Upper lobe of right lung (tissue), 1 donor: ENCODE measurements at regions not wholly inside any gene's neighbourhood (a gene's known extent, or its start where the extent isn't known, plus 50 kb on each side); places are given as distances from the start of the nearest gene placed in this dataset.

Experiments
- ATAC-seq: fragments of 200-7000 bp; cut with Tn5 transposase; one replicate; pipeline ENCODE4 v1.9.1; 2020; ENCODE audit warnings: mild to moderate bottlenecking, moderate library complexity
- DNase-seq: peaks from one replicate; pipeline ENCODE4 v3.0.0-alpha.2; 2020
- H3K27ac ChIP-seq: fragments of 200-600 bp; one replicate; pipeline ENCODE4 v1.8.0; 2022
- H3K27me3 ChIP-seq: fragments of 200-600 bp; one replicate; pipeline ENCODE4 v1.8.0; 2022; ENCODE audit warnings: mild to moderate bottlenecking
- H3K36me3 ChIP-seq: fragments of 200-600 bp; one replicate; pipeline ENCODE4 v1.8.0; 2022
- H3K4me1 ChIP-seq: fragments of 200-600 bp; one replicate; pipeline ENCODE4 v1.8.0; 2022
- H3K4me3 ChIP-seq: fragments of 200-600 bp; one replicate; pipeline ENCODE4 v1.8.0; 2022; ENCODE audit warnings: mild to moderate bottlenecking
- H3K9me3 ChIP-seq: fragments of 200-600 bp; one replicate; pipeline ENCODE4 v1.8.0; 2022
- CTCF ChIP-seq: fragments of 200-600 bp; IDR thresholded peaks from one replicate; pipeline ENCODE4 v1.8.0; 2022; ENCODE audit warnings: antibody characterized with exemption
- intact Hi-C: fragments of 100-400 bp; cut with DNase I; formaldehyde crosslinking; loops from one replicate; pipeline ENCODE4 v1.11.0; 2022
- donor health status: DM: no; HTN: yes; CAD: no; lungs with severe emphysema.

- ATAC-seq = no peak
- no peak for TF ChIP-seq CTCF
- Histone ChIP-seq H3K4me1 (no peaks in the 10 kb centered on the region), H3K36me3 (no peaks in the 10 kb centered on the region), H3K9me3 (no peaks in the 10 kb centered on the region), H3K4me3 (no peak overlapping the region), H3K27ac (no peak overlapping the region), H3K27me3 (no peaks in the 10 kb centered on the region)
- no peak for DNase-seq
- intact Hi-C loops = no loop called here
Observed at GRCh38 chr13:64020126-64020525, 2604.5 kb upstream of the PCDH20 start.

- no peaks in the 10 kb centered on the region for H3K27me3 ChIP-seq
- no peaks in the 10 kb centered on the region for H3K36me3 ChIP-seq
- ATAC-seq (no peak), DNase-seq (no peak)
- H3K9me3 ChIP-seq = no peaks in the 10 kb centered on the region
- intact Hi-C loops = no loop called here
- H3K4me1 ChIP-seq = no peaks in the 10 kb centered on the region
- no peak for TF ChIP-seq CTCF
- H3K27ac ChIP-seq = no peak overlapping the region
- no peak overlapping the region for H3K4me3 ChIP-seq
Observed at GRCh38 chr13:64007339-64007738, 2591.7 kb upstream of the PCDH20 start.

- no peaks in the 10 kb centered on the region for H3K9me3 ChIP-seq
- H3K36me3 ChIP-seq = no peaks in the 10 kb centered on the region
- no peak for ATAC-seq
- no peak overlapping the region for H3K27ac ChIP-seq
- no peaks in the 10 kb centered on the region for H3K27me3 ChIP-seq
- DNase-seq = no peak
- intact Hi-C loops = no loop called here
- no peak for TF ChIP-seq CTCF
- no peaks in the 10 kb centered on the region for H3K4me1 ChIP-seq
- no peak overlapping the region for H3K4me3 ChIP-seq
Observed at GRCh38 chr13:64000321-64000720, 2584.7 kb upstream of the PCDH20 start.

GRCh38 chr13:63999614-64000305 lies 2584.1 kb upstream of the PCDH20 start:
- Histone ChIP-seq H3K27ac (no peak overlapping the region), H3K27me3 (no peaks in the 10 kb centered on the region), H3K9me3 (no peaks in the 10 kb centered on the region), H3K4me1 (no peaks in the 10 kb centered on the region), H3K36me3 (no peaks in the 10 kb centered on the region), H3K4me3 (no peak overlapping the region)
- DNase-seq (no peak), ATAC-seq (no peak)
- TF ChIP-seq CTCF = no peak
- intact Hi-C loops = no loop called here

- no peak for DNase-seq
- ATAC-seq = no peak
- H3K27ac ChIP-seq = no peak overlapping the region
- H3K27me3 ChIP-seq = no peaks in the 10 kb centered on the region
- H3K9me3 ChIP-seq = no peaks in the 10 kb centered on the region
- no peak for TF ChIP-seq CTCF
- no peaks in the 10 kb centered on the region for H3K4me1 ChIP-seq
- no peak overlapping the region for H3K4me3 ChIP-seq
- no peaks in the 10 kb centered on the region for H3K36me3 ChIP-seq
- intact Hi-C loops = no loop called here
Observed at GRCh38 chr13:63983366-63983765, 2567.7 kb upstream of the PCDH20 start.

GRCh38 chr13:63979951-63980350 lies 2564.3 kb upstream of the PCDH20 start:
- Histone ChIP-seq H3K4me1 (no peaks in the 10 kb centered on the region), H3K9me3 (no peaks in the 10 kb centered on the region), H3K27ac (no peak overlapping the region), H3K4me3 (no peak overlapping the region), H3K27me3 (no peaks in the 10 kb centered on the region), H3K36me3 (no peaks in the 10 kb centered on the region)
- no peak for ATAC-seq
- no peak for TF ChIP-seq CTCF
- intact Hi-C loops = no loop called here
- DNase-seq = no peak
